Common myeloid progenitor, CD34-positive (primary cell): ENCODE measurements at regions not wholly inside any gene's neighbourhood (a gene's known extent, or its start where the extent isn't known, plus 50 kb on each side); places are given as distances from the start of the nearest gene placed in this dataset.
"Not testable (repeated sequence)": the region's sequence is repeated elsewhere in the genome, so short reads cannot be mapped to it uniquely, and the experiment has no call there.

ENCODE experiments used
- CTCF ChIA-PET: fragments of 350-600 bp; sonication (Branson Sonifier 250); formaldehyde crosslinking; loops from one replicate; lab custom pipeline; 2021; ENCODE audit warnings: antibody characterized with exemption; lab: Charles Lee
- POLR2A ChIA-PET: fragments of 350-600 bp; sonication (Branson Sonifier 250); formaldehyde crosslinking; loops from one replicate; lab custom pipeline; 2021; ENCODE audit warnings: antibody characterized with exemption; lab: Charles Lee
- DNase-seq, 3 donors: peaks; one replicate each; pipeline versions ENCODE4 v3.0.0 to v3.0.0-alpha.2; 2013
- H3K27ac ChIP-seq, 2 experiments: 1 replicate in 1 of 2; 2 replicates in 1 of 2; pipeline ENCODE4 v1.7.0; 2013; ENCODE audit warnings: inconsistent platforms in 2 of 2, low read length in 2 of 2, mild to moderate bottlenecking in 2 of 2, low read depth in 1 of 2, moderate library complexity in 1 of 2; ENCODE audit not compliant: severe bottlenecking in 2 of 2, insufficient read depth in 1 of 2, poor library complexity in 1 of 2
- H3K27me3 ChIP-seq, 5 experiments: replicated peaks in 2 of 5; 1 replicate in 3 of 5; 2 replicates in 2 of 5; pipeline versions ENCODE4 v1.6.1 to v1.7.0; 2013; ENCODE audit warnings: low read length in 4 of 5, mild to moderate bottlenecking in 2 of 5, moderate library complexity in 2 of 5, inconsistent platforms in 1 of 5; ENCODE audit not compliant: insufficient read depth in 5 of 5, control insufficient read depth in 4 of 5
- H3K36me3 ChIP-seq, 4 experiments: 1 replicate in 2 of 4; 2 replicates in 2 of 4; pipeline versions ENCODE4 v1.6.1 to v1.7.0; 2013; ENCODE audit warnings: low read length in 3 of 4, control low read depth in 1 of 4, mild to moderate bottlenecking in 1 of 4; ENCODE audit not compliant: control insufficient read depth in 4 of 4, insufficient read depth in 4 of 4
- H3K4me1 ChIP-seq, 4 experiments: 1 replicate in 3 of 4; 2 replicates in 1 of 4; pipeline versions ENCODE4 v1.6.1 to v1.7.1; 2013; ENCODE audit warnings: low read length in 3 of 4, mild to moderate bottlenecking in 3 of 4, control low read depth in 1 of 4, inconsistent platforms in 1 of 4, moderate library complexity in 1 of 4; ENCODE audit not compliant: control insufficient read depth in 4 of 4, insufficient read depth in 4 of 4; ENCODE audit errors: control extremely low read depth in 1 of 4
- H3K4me3 ChIP-seq, 7 experiments: 1 replicate in 4 of 7; 2 replicates in 3 of 7; pipeline versions ENCODE4 v1.5.1 to v1.7.0; 2013; ENCODE audit warnings: mild to moderate bottlenecking in 7 of 7, low read length in 6 of 7, moderate library complexity in 6 of 7, inconsistent platforms in 2 of 7, low read depth in 2 of 7, control low read depth in 1 of 7; ENCODE audit not compliant: insufficient read depth in 4 of 7, control insufficient read depth in 1 of 7; ENCODE audit errors: extremely low read depth in 1 of 7
- H3K9me3 ChIP-seq, 5 experiments: 1 replicate in 4 of 5; 2 replicates in 1 of 5; pipeline versions ENCODE4 v1.6.1 to v1.7.1; 2013; ENCODE audit warnings: low read length in 4 of 5, mild to moderate bottlenecking in 2 of 5, inconsistent platforms in 1 of 5, low read depth in 1 of 5, moderate library complexity in 1 of 5; ENCODE audit not compliant: control insufficient read depth in 4 of 5, insufficient read depth in 2 of 5; ENCODE audit errors: control extremely low read depth in 1 of 5
- WGBS: methylation state at CpG from one replicate; pipeline ENCODE4 v1.1.5; 2013; ENCODE audit not compliant: insufficient coverage; 5-methylcytosine and 5-hydroxymethylcytosine counted together

DNA sequence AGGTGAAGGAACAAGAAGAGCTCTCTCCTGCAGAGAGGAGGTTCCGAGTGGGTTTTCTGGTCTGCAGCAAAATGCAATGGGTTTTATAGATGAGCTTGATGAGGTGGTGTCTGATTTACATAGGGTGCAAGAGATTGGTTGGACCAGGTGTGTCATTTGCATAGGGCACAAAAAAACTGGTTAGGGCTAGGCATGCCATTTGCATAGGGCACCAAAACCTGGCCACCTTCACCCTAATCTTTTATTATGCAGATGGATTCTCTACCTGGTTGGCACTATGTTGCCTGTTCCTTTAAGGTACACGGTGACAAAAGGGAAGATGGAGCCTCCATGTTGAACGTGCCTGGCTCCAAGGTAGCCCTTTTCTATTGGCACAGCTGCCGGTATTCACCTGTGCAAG lies 94.5 kb upstream of the PRKX start:
- DNase-seq, result no peak
- CTCF ChIA-PET, result interaction anchor here (1.9 kb wide), 1 partner anchor 156 kb away, joined by 4 read pairs; no protein-coding TSS in a partner anchor
- H3K27ac ChIP-seq, result no peak overlapping the region
- no peaks in the 10 kb centered on the region for H3K9me3 ChIP-seq
- H3K27me3 ChIP-seq, result peaks cover 0 to 42% (median 7%) of the 10 kb centered on the region in 5 experiments
- WGBS, result 47% methylated on average over 4 of the region's 4 CpGs
- POLR2A ChIA-PET, result no interaction called here
- H3K4me3 ChIP-seq, result no peak overlapping the region
- H3K4me1 ChIP-seq, result no peaks in the 10 kb centered on the region
- no peaks in the 10 kb centered on the region for H3K36me3 ChIP-seq

DNA sequence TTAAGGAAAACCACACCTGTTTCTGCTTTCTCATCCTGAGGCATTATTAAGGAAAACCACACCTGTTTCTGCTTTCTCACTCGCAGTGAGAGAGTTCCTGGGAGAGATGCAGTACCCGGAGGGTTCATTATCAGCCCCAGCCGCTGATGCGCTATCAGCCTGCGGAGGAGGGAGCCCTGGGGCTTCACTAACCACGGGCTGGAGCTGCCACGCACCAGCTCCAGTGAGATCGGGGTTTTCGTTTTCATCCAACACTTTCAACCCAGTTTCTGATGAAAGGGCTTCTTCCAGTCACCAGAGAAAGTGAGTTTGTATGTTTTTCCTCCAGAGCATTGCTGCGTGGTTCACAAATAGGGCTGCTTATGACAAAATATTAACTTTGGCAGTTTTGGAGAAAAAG lies 93.2 kb upstream of the PRKX start:
- Histone ChIP-seq H3K9me3 (no peaks in the 10 kb centered on the region), H3K36me3 (no peaks in the 10 kb centered on the region), H3K27ac (no peak overlapping the region), H3K27me3 (peaks cover 0 to 43% (median 7%) of the 10 kb centered on the region in 5 experiments), H3K4me1 (no peaks in the 10 kb centered on the region), H3K4me3 (no peak overlapping the region)
- ChIA-PET CTCF (no interaction called here), POLR2A (no interaction called here)
- peak in 2 of 3 donors; percentile 23 to 41 for DNase-seq
- 29% methylated on average over 7 of the region's 10 CpGs for WGBS

DNA sequence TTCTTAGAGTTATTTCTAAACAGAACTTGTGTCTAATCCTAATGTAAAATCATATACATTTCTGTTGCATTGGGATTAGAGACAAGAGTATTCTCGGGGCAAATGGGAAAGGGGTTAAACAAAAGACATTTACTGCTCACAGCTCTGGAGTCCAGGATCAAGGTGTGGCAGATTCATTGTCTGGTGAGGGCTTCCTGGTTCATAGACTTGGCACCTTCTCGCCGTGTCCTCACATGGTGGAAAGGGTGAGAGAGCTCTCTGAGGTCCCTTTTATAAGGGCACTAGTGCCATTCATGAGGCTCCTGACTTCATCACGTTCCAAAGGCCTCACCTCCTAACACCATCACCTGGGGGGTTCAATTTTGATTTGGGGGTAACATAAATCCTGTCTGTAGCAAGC lies 90.3 kb upstream of the PRKX start:
- 100% methylated on average over 1 of the region's 4 CpGs for WGBS
- POLR2A ChIA-PET, result no interaction called here
- no peaks in the 10 kb centered on the region for H3K4me1 ChIP-seq
- CTCF ChIA-PET, result interaction anchor here (0.7 to 1.3 kb wide), 2 partner anchors 8 to 448 kb away, joined by 3 to 4 read pairs; no protein-coding TSS in a partner anchor
- H3K9me3 ChIP-seq, result no peaks in the 10 kb centered on the region
- H3K27me3 ChIP-seq, result peaks cover 0 to 35% (median 7%) of the 10 kb centered on the region in 5 experiments
- H3K27ac ChIP-seq, result no peak overlapping the region
- no peak overlapping the region for H3K4me3 ChIP-seq
- no peak for DNase-seq
- H3K36me3 ChIP-seq, result no peaks in the 10 kb centered on the region

DNA sequence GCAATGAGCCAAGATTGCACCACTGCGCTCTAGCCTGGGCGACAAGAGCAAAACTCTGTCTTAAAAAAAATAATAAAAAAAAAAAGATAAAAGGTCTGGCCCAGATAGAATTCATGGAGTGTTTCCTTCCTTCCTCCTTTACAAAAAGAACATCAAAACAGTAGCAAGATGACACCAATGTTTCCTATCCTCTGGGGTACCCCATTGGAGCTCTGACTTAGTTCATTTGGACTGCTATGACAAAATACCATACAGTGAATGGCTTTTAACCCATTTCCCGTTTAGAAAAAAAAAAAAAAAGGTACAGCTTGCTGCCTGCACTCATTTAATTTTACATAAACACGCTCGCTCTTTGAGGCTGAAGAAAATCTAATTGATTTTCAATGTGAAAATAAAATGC lies 89.9 kb upstream of the PRKX start:
- POLR2A ChIA-PET, result no interaction called here
- no peak overlapping the region for H3K27ac ChIP-seq
- WGBS, result no CpG with 5 or more reads among the region's 5 CpGs
- no peaks in the 10 kb centered on the region for H3K4me1 ChIP-seq
- H3K4me3 ChIP-seq, result no peak overlapping the region
- peaks cover 0 to 32% (median 7%) of the 10 kb centered on the region in 5 experiments for H3K27me3 ChIP-seq
- H3K9me3 ChIP-seq, result no peaks in the 10 kb centered on the region
- DNase-seq, result no peak
- CTCF ChIA-PET, result interaction anchor here (0.7 to 1.3 kb wide), 2 partner anchors 8 to 448 kb away, joined by 3 to 4 read pairs; no protein-coding TSS in a partner anchor
- no peaks in the 10 kb centered on the region for H3K36me3 ChIP-seq

DNA sequence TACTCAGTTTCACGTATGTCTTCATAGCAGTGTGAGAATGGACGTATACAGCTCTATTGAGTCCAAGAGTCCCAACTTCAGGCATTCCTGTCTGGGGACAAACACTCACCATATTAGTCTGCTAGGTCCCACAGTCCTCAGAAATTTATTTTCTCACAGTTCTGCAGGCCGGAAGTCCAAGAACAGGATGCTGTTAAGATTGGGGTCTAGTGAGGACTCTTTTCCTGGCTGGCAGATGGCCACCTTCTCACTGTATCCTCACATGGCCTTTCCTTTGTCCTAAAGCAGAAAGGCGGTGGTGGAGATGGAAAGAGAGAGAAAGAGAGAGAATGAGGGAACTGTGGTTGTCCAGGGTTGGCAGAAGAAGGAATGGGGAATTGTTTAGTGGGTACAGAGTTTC lies 82.0 kb upstream of the PRKX start:
- H3K27ac ChIP-seq, H3K4me3 ChIP-seq, H3K9me3 ChIP-seq, H3K36me3 ChIP-seq, DNase-seq, CTCF ChIA-PET, H3K27me3 ChIP-seq, H3K4me1 ChIP-seq: not testable (repeated sequence)
- WGBS, result 93% methylated on average over 3 of the region's 4 CpGs
- POLR2A ChIA-PET, result interaction anchor here (0.5 kb wide), 1 partner anchor 869 kb away, joined by 5 read pairs; no protein-coding TSS in a partner anchor

DNA sequence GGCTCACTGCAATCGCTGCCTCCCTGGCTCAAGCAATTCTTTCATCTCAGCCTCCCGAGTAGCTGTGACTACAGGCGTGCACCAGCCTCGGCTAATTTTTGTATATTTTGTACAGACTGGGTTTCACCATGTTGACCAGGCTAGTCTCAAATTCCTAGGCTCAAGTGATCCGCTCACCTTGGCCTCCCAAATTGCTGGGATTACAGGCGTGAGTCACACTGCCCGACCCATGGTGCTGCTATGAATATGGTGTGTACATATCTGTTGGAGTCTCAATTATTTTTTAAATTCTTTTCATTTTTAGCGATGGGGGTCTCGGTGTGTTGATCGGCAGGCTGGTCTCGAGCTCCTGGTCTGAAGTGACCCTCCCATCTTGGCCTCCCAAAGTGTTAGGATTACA lies 78.0 kb upstream of the PRKX start:
- ChIA-PET POLR2A (no interaction called here), CTCF (no interaction called here)
- H3K4me3 ChIP-seq, result no peak overlapping the region
- peaks cover 0 to 2% (median 0%) of the 10 kb centered on the region in 4 experiments for H3K4me1 ChIP-seq
- H3K27me3 ChIP-seq, result peaks cover 0 to 33% (median 0%) of the 10 kb centered on the region in 5 experiments
- no peak for DNase-seq
- no peaks in the 10 kb centered on the region for H3K36me3 ChIP-seq
- WGBS, result 99% methylated on average over 8 of the region's 11 CpGs
- no peak overlapping the region for H3K27ac ChIP-seq
- H3K9me3 ChIP-seq, result no peaks in the 10 kb centered on the region

DNA sequence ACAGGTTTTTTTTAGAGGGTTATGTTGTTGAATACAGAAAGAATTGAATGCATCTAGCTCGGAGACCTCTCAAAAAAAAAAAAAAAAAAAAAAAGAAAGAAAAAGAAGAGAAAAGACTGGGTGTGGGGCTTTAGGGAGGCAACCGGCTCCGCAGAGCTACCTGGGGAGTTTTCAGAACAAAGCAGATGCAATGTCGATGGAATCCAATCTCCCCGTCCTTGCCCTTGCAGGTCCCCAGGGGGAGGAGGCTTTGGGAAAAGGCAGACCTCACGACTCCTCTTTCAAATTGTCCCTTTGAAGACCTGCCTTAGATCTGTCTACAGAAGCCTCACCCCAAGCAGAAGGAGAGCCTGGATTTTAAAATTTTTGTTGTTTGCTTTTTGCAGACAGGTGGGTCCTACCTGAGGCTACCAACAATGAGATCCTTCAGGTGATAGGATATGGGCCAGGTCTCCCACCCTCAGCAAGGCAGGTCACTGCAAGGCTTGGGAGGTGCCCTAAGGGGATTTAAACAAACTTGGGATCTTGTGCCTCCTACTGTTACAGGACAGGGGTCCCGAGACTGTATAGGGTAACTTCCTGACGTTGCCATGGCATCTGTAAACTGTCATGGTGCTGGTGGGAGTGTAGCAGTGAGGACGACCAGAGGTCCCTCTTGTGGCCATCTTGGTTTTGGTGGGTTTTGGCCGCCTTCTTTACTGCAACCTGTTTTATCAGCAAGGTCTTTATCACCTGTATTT lies 75.2 kb upstream of the PRKX start:
- 22% methylated on average over 8 of the region's 10 CpGs for WGBS
- H3K36me3 ChIP-seq, result no peaks in the 10 kb centered on the region
- peaks cover 0 to 2% (median 0%) of the 10 kb centered on the region in 4 experiments for H3K4me1 ChIP-seq
- POLR2A ChIA-PET, result no interaction called here
- H3K9me3 ChIP-seq, result peaks cover 0 to 4% (median 0%) of the 10 kb centered on the region in 5 experiments
- peaks cover 0 to 39% (median 0%) of the 10 kb centered on the region in 5 experiments for H3K27me3 ChIP-seq
- peak; percentile 17 to 47 (median 46) for DNase-seq
- CTCF ChIA-PET, result interaction anchor here (0.7 to 1.8 kb wide), 4 partner anchors 11 to 137 kb away, joined by 3 to 8 read pairs (median 3); no protein-coding TSS in a partner anchor
- H3K27ac ChIP-seq, result no peak overlapping the region
- no peak overlapping the region for H3K4me3 ChIP-seq
